PC-9 (cell line): ENCODE measurements at regions not wholly inside any gene's neighbourhood (a gene's known extent, or its start where the extent isn't known, plus 50 kb on each side); places are given as distances from the start of the nearest gene placed in this dataset.

Experiments
- BruUV-seq: library from RNA; stranded (reverse); fragments of 400-500 nt; replicated peaks from 2 replicates; lab custom pipeline; 2021; lab: Mats Ljungman, UMichigan
- CTCF ChIA-PET: fragments of 300-600 bp; sonication (Branson Sonifier 250); formaldehyde crosslinking; loops from one replicate; lab custom pipeline; 2022; ENCODE audit warnings: antibody characterized with exemption; lab: Charles Lee
- POLR2A ChIA-PET: fragments of 300-600 bp; sonication (Branson Sonifier 250); formaldehyde crosslinking; loops from one replicate; lab custom pipeline; 2022; ENCODE audit warnings: antibody characterized with exemption; ENCODE audit not compliant: unreplicated experiment; lab: Charles Lee
- DNase-seq, 2 experiments: peaks; one replicate each; pipeline versions ENCODE4 v3.0.0 to v3.0.0-alpha.2; 2015 to 2022; ENCODE audit warnings: mixed read lengths in 1 of 2
- H2AFZ ChIP-seq: fragments of 200-600 bp; sonication (generic); 2 replicates; pipeline ENCODE4 v1.8.1; 2017; ENCODE audit warnings: antibody characterized with exemption
- H3F3A ChIP-seq: fragments of 200-600 bp; sonication (generic); 2 replicates; pipeline ENCODE4 v1.8.1; 2017; ENCODE audit warnings: antibody characterized with exemption, mild to moderate bottlenecking, low read depth; ENCODE audit not compliant: insufficient read depth
- H3K27ac ChIP-seq: fragments of 200-600 bp; sonication (generic); 2 replicates; pipeline ENCODE4 v1.6.1; 2016; ENCODE audit warnings: mixed run types
- H3K27me3 ChIP-seq: fragments of 200-600 bp; sonication (generic); 2 replicates; pipeline ENCODE4 v1.6.1; 2016; ENCODE audit warnings: low read depth, mixed run types; ENCODE audit not compliant: insufficient read depth
- H3K36me3 ChIP-seq: fragments of 200-600 bp; sonication (generic); 2 replicates; pipeline ENCODE4 v1.6.1; 2016; ENCODE audit warnings: low read depth, mixed run types
- H3K4me1 ChIP-seq: fragments of 200-600 bp; sonication (generic); replicated peaks from 2 replicates; pipeline ENCODE4 v1.6.1; 2016; ENCODE audit warnings: mixed run types; ENCODE audit not compliant: insufficient read depth
- H3K4me2 ChIP-seq: fragments of 200-600 bp; sonication (generic); 2 replicates; pipeline ENCODE4 v1.6.1; 2017; ENCODE audit warnings: mixed run types
- H3K4me3 ChIP-seq: fragments of 200-600 bp; sonication (generic); 2 replicates; pipeline ENCODE4 v1.6.1; 2016; ENCODE audit warnings: mixed run types
- H3K79me2 ChIP-seq: fragments of 200-600 bp; sonication (generic); 2 replicates; pipeline ENCODE4 v1.6.1; 2017; ENCODE audit warnings: low read depth, mixed run types
- H3K9me2 ChIP-seq: fragments of 200-600 bp; sonication (generic); 2 replicates; pipeline ENCODE4 v1.8.1; 2017; ENCODE audit warnings: mild to moderate bottlenecking; ENCODE audit not compliant: insufficient read depth
- H3K9me3 ChIP-seq: fragments of 200-600 bp; sonication (generic); 2 replicates; pipeline ENCODE4 v1.8.1; 2016; ENCODE audit warnings: low read depth; ENCODE audit not compliant: insufficient read depth
- H4K20me1 ChIP-seq: fragments of 200-600 bp; sonication (generic); 2 replicates; pipeline ENCODE4 v1.8.1; 2017; ENCODE audit not compliant: insufficient read depth
- EZH2 ChIP-seq: fragments of 200-600 bp; sonication (generic); IDR thresholded peaks from 2 replicates; pipeline ENCODE4 v1.8.0; 2017; ENCODE audit warnings: antibody characterized with exemption, low read depth
- intact Hi-C: fragments of 100-400 bp; cut with micrococcal nuclease; formaldehyde crosslinking; loops from one replicate; pipeline ENCODE4 v1.10.0; 2022; ENCODE audit not compliant: unreplicated experiment
- TF ChIP-seq, protein P1 (sequence below): fragments of 200-600 bp; sonication (generic); conservative IDR thresholded peaks from 2 replicates; pipeline ENCODE4 v1.6.1; 2017; ENCODE audit warnings: mixed run types, antibody characterized with exemption, mild to moderate bottlenecking, moderate library complexity

DNA sequence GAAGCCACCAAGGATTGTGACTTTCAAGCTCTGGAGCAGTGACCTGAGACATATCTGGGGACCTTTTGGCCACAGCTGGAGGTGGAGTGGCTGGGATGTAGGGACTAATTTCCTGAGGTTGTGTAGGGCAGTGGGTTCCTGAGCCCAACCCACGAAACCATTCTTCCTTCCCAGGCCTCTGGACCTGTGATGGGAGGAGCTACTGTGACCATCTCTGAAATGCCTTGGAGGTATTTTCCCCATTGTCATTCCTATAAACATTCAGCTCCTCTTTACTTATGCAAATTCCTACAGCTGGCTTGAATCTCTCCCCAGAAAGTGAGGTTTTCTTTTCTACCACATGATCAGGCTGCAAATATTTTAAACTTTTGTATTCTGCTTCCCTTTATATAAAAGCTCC lies 172.6 kb downstream of the TUSC1 start:
- ChIA-PET CTCF (no interaction called here), POLR2A (interaction anchor here (0.7 kb wide), 1 partner anchor 36 kb away, joined by 4 read pairs; no protein-coding TSS in a partner anchor)
- Histone ChIP-seq H2AFZ (no peak overlapping the region), H3K4me1 (no peaks in the 10 kb centered on the region), H4K20me1 (no peaks in the 10 kb centered on the region), H3K9me3 (no peaks in the 10 kb centered on the region), H3K27me3 (no peaks in the 10 kb centered on the region), H3K27ac (no peak overlapping the region), H3K9me2 (no peaks in the 10 kb centered on the region), H3K4me3 (no peak overlapping the region), H3F3A (no peaks in the 10 kb centered on the region), H3K4me2 (no peak overlapping the region), H3K36me3 (no peaks in the 10 kb centered on the region), H3K79me2 (no peaks in the 10 kb centered on the region)
- TF ChIP-seq, protein P1, sequence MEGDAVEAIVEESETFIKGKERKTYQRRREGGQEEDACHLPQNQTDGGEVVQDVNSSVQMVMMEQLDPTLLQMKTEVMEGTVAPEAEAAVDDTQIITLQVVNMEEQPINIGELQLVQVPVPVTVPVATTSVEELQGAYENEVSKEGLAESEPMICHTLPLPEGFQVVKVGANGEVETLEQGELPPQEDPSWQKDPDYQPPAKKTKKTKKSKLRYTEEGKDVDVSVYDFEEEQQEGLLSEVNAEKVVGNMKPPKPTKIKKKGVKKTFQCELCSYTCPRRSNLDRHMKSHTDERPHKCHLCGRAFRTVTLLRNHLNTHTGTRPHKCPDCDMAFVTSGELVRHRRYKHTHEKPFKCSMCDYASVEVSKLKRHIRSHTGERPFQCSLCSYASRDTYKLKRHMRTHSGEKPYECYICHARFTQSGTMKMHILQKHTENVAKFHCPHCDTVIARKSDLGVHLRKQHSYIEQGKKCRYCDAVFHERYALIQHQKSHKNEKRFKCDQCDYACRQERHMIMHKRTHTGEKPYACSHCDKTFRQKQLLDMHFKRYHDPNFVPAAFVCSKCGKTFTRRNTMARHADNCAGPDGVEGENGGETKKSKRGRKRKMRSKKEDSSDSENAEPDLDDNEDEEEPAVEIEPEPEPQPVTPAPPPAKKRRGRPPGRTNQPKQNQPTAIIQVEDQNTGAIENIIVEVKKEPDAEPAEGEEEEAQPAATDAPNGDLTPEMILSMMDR, result no peak
- intact Hi-C loops, result no loop called here
- BruUV-seq, result no TSS peak
- DNase-seq, result no peak

DNA sequence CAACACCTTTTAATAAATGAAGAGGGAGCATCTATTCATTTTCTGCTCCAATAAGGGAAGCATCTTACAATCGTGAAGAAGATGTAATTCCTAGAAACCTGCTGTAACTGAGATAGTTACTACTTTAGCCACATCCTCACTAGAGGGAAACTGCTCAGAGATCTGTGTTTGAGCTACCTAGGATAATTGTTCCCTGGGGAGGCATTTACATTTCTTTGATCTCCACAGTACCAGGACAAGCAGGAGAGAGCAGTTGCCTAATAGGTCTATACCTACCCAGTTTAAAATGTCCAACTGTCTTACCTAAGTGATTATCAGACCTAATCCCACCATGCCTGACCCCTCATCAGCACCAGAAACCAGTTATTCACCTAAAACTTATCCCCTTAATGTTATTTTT lies 196.9 kb downstream of the TUSC1 start:
- H3K4me2 ChIP-seq, result no peak overlapping the region
- no peaks in the 10 kb centered on the region for H3K9me3 ChIP-seq
- H3K27ac ChIP-seq, result no peak overlapping the region
- H3K4me1 ChIP-seq, result no peaks in the 10 kb centered on the region
- no peaks in the 10 kb centered on the region for H3K27me3 ChIP-seq
- no peaks in the 10 kb centered on the region for H3K79me2 ChIP-seq
- no peaks in the 10 kb centered on the region for H4K20me1 ChIP-seq
- no peak overlapping the region for H2AFZ ChIP-seq
- POLR2A ChIA-PET, result no interaction called here
- TF ChIP-seq, protein P1, result no peak
- no peak for TF ChIP-seq EZH2
- no peaks in the 10 kb centered on the region for H3K9me2 ChIP-seq
- no peak for DNase-seq
- CTCF ChIA-PET, result no interaction called here
- intact Hi-C loops, result no loop called here
- no TSS peak for BruUV-seq
- no peak overlapping the region for H3K4me3 ChIP-seq
- H3F3A ChIP-seq, result no peaks in the 10 kb centered on the region
- no peaks in the 10 kb centered on the region for H3K36me3 ChIP-seq

- Histone ChIP-seq H3K27ac (no peak overlapping the region), H3K4me2 (no peak overlapping the region), H3K27me3 (no peaks in the 10 kb centered on the region), H3K79me2 (no peaks in the 10 kb centered on the region), H2AFZ (no peak overlapping the region), H3F3A (no peaks in the 10 kb centered on the region), H3K4me1 (no peaks in the 10 kb centered on the region), H3K4me3 (no peak overlapping the region), H3K9me2 (no peaks in the 10 kb centered on the region), H3K36me3 (no peaks in the 10 kb centered on the region), H4K20me1 (no peaks in the 10 kb centered on the region), H3K9me3 (no peaks in the 10 kb centered on the region)
- no TSS peak for BruUV-seq
- intact Hi-C loops, result no loop called here
- no peak for DNase-seq
- ChIA-PET POLR2A (no interaction called here), CTCF (no interaction called here)
- TF ChIP-seq, protein P1, result no peak
- no peak for TF ChIP-seq EZH2
These were observed 197.5 kb downstream of the TUSC1 start for GRCh38 chr9:25480696-25481095.
